Spleen (tissue), 7 donors: ENCODE measurements at regions not wholly inside any gene's neighbourhood (a gene's known extent, or its start where the extent isn't known, plus 50 kb on each side); places are given as distances from the start of the nearest gene placed in this dataset.

Experiments used
- CTCF ChIP-seq, 11 experiments: fragments of 200-600 bp in 7 of 11; fragments of 450-650 bp in 4 of 11; sonication (generic) in 4 of 11; IDR thresholded peaks in 8 of 11; conservative IDR thresholded peaks in 3 of 11; 1 replicate in 7 of 11; 2 replicates in 4 of 11; pipeline versions ENCODE4 v1.4.0 to v1.8.0; 2016 to 2021; ENCODE audit warnings: antibody characterized with exemption in 11 of 11, inconsistent platforms in 4 of 11, mild to moderate bottlenecking in 1 of 11
- POLR2A ChIP-seq, 3 donors: fragments of 450-650 bp; IDR thresholded peaks; one replicate each; pipeline ENCODE4 v1.5.1; 2017; ENCODE audit warnings: antibody characterized with exemption in 3 of 3, mild to moderate bottlenecking in 1 of 3
- donor health status: DM: no; HTN: no; CAD: no; lungs with moderate emphysema.
- donor health status: DM: no; HTN: no; CAD: no.
- donor health status: DM: no; HTN: no; CAD: no.

- TF ChIP-seq CTCF (IDR thresholded peaks at IDR 0.05 in 8 of 11, conservative IDR thresholded peaks at IDR 0.05 in 3 of 11) (no peak), POLR2A (IDR thresholded peaks at IDR 0.05) (no peak)
Measured at GRCh38 chr14:49056021-49056420, 530.2 kb downstream of the RPS29 start.
